HFFc6 (cell line): ENCODE measurements at regions not wholly inside any gene's neighbourhood (a gene's known extent, or its start where the extent isn't known, plus 50 kb on each side); places are given as distances from the start of the nearest gene placed in this dataset.

ENCODE experiments used
- DNase-seq: peaks from one replicate; pipeline ENCODE4 v3.0.0-alpha.2; 2018
- H3K27ac Mint-ChIP-seq: 2 replicates; pipeline ENCODE4 v1.8.0; 2020; ENCODE audit warnings: mild to moderate bottlenecking, mixed read lengths
- H3K27me3 Mint-ChIP-seq: 2 replicates; pipeline ENCODE4 v1.8.0; 2021; ENCODE audit warnings: mild to moderate bottlenecking, moderate library complexity, mixed read lengths; ENCODE audit not compliant: insufficient read depth
- H3K36me3 Mint-ChIP-seq: 2 replicates; pipeline ENCODE4 v1.8.0; 2021; ENCODE audit warnings: low read depth, mixed read lengths
- H3K4me1 Mint-ChIP-seq: 2 replicates; pipeline ENCODE4 v1.8.0; 2020; ENCODE audit warnings: low read depth, mixed read lengths
- H3K4me3 Mint-ChIP-seq: 2 replicates; pipeline ENCODE4 v1.8.0; 2020; ENCODE audit warnings: mild to moderate bottlenecking, moderate library complexity, mixed read lengths
- H3K9me3 Mint-ChIP-seq: 2 replicates; pipeline ENCODE4 v1.8.0; 2020; ENCODE audit warnings: mild to moderate bottlenecking, mixed read lengths
- CTCF ChIP-seq: fragments of 200-600 bp; sonication (generic); IDR thresholded peaks from 2 replicates; pipeline ENCODE4 v1.5.0; 2021; ENCODE audit warnings: antibody characterized with exemption, mild to moderate bottlenecking

DNA sequence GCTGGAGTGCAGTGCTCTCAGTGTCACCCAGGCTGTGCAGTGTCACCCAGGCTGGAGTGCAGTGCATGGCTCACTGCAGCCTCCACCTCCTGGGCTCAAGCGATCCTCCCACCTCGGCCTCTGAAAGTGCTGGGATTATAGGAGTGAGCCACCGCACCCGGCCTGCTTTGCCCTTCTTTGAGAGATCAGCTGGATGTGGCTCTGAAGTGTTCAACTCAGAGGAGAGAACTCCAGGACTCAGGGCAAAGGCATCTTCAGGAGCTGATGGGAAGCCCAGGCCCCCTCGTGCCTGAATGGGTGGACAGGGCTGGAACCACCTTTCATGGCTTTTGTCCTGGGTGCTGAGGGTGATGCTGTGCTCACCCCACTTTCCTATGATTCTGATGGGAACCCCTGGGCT lies 52.0 kb upstream of the HAAO start:
- no peak for TF ChIP-seq CTCF
- no peaks in the 10 kb centered on the region for H3K36me3 Mint-ChIP-seq
- H3K4me1 Mint-ChIP-seq: peaks cover 46% of the 10 kb centered on the region
- H3K27ac Mint-ChIP-seq: peak overlapping the region; percentile 69
- DNase-seq: no peak
- H3K4me3 Mint-ChIP-seq: peak overlapping the region; percentile 33; the same call in 1 of the 2 replicates
- no peaks in the 10 kb centered on the region for H3K9me3 Mint-ChIP-seq
- peaks cover 2% of the 10 kb centered on the region; the same call in 1 of the 2 replicates for H3K27me3 Mint-ChIP-seq

- no peaks in the 10 kb centered on the region for H3K9me3 Mint-ChIP-seq
- H3K27ac Mint-ChIP-seq: no peak overlapping the region
- H3K4me1 Mint-ChIP-seq: peaks cover 46% of the 10 kb centered on the region
- H3K27me3 Mint-ChIP-seq: peaks cover 2% of the 10 kb centered on the region; the same call in 1 of the 2 replicates
- no peak for DNase-seq
- no peaks in the 10 kb centered on the region for H3K36me3 Mint-ChIP-seq
- no peak for TF ChIP-seq CTCF
- no peak overlapping the region for H3K4me3 Mint-ChIP-seq
Measured at GRCh38 chr2:42843611-42844010, 51.2 kb upstream of the HAAO start.

DNA sequence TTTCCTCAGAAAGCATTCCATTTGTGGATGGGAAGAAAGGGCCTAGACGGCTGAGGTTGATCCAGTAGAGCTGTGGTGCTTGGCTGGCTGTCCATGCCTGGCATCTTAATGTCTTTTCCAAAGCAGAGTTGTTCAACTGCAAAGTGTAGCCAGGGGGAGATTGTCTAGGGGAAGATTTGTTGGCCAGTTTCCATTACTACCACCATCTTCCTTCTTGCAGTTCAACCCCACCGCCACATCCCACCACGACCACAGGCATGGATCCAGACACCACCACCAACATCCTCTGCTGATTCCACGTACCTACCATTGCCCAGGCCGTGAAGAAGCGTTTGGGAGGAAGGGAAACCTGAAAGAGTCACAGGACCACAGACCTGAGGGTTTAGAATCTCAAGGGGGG lies 50.7 kb upstream of the HAAO start:
- Mint-ChIP-seq H3K36me3 (no peaks in the 10 kb centered on the region), H3K27ac (no peak overlapping the region), H3K9me3 (no peaks in the 10 kb centered on the region), H3K4me1 (peaks cover 46% of the 10 kb centered on the region), H3K4me3 (no peak overlapping the region), H3K27me3 (peaks cover 2% of the 10 kb centered on the region; the same call in 1 of the 2 replicates)
- no peak for TF ChIP-seq CTCF
- no peak for DNase-seq

- H3K27me3 Mint-ChIP-seq: no peaks in the 10 kb centered on the region; the same call in 1 of the 2 replicates
- DNase-seq: no peak
- H3K27ac Mint-ChIP-seq: no peak overlapping the region
- peaks cover 46% of the 10 kb centered on the region for H3K4me1 Mint-ChIP-seq
- H3K9me3 Mint-ChIP-seq: no peaks in the 10 kb centered on the region
- no peak overlapping the region for H3K4me3 Mint-ChIP-seq
- H3K36me3 Mint-ChIP-seq: no peaks in the 10 kb centered on the region
- TF ChIP-seq CTCF: no peak
Measured at GRCh38 chr2:42842466-42842865, 50.1 kb upstream of the HAAO start.
